HG02610 (cell line): ENCODE measurements at regions not wholly inside any gene's neighbourhood (a gene's known extent, or its start where the extent isn't known, plus 50 kb on each side); places are given as distances from the start of the nearest gene placed in this dataset.

Source experiments
- ATAC-seq: cut with Tn5 transposase; IDR thresholded peaks from one replicate; pipeline ENCODE4 v1.9.1; 2021; ENCODE audit warnings: mild to moderate bottlenecking, moderate library complexity; ENCODE audit not compliant: unreplicated experiment

- no peak for ATAC-seq
These were observed 180.8 kb upstream of the CAMK1G start for GRCh38 chr1:209402697-209403096.

GRCh38 chr1:209403921-209404320 is 179.6 kb upstream of the CAMK1G start:
- no peak for ATAC-seq

GRCh38 chr1:209404577-209404976 is 178.9 kb upstream of the CAMK1G start:
- no peak for ATAC-seq

DNA sequence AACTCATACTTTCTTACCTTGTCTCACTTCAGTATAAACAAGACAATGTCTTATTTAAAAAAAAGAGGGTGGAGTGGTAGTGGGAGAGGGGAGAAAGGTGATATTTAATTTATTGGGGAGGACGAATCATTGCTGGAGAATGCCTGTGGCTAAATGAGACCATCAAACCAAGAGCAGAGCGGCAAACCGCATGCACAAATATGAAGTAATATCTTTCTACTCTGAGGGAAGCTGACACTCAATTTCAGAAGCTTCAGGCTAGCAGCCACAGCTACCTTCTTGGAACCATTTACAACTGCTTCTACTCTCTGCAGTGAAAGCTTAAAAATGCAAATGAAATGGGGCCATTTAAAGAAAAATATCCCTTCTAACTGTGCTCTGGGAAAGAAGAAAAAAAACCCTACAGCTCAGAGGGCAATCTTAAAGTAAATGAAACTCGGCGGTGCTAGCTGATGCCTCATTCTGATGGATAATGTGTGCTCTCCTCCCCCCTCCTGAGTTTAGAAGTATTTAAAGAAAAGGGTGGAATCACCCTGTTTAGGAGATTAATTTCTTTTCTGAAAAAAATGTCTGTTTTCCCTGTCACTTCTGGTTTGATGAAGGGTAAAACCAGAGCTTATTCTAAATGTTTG is 178.2 kb upstream of the CAMK1G start:
- ATAC-seq, result no peak

- no peak for ATAC-seq
These were observed 177.3 kb upstream of the CAMK1G start for GRCh38 chr1:209406168-209406567.

DNA sequence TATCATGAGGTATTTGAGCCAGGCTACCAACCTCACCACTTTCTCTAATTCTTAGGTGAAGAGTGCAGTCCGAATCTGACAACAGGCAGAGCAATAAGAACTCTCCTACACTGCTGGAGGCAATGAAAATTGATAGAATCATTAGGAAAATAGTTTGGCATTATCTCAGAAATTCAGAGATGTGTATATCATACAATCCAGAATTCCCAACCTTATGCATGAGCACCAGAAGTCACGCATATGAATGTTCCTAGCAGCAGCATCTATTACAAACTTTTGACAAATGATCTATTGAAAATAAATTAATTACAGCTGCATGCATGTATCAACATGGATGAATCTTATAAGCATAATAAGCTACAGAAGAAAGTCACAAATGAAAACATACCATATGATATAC is 176.9 kb upstream of the CAMK1G start:
- no peak for ATAC-seq

DNA sequence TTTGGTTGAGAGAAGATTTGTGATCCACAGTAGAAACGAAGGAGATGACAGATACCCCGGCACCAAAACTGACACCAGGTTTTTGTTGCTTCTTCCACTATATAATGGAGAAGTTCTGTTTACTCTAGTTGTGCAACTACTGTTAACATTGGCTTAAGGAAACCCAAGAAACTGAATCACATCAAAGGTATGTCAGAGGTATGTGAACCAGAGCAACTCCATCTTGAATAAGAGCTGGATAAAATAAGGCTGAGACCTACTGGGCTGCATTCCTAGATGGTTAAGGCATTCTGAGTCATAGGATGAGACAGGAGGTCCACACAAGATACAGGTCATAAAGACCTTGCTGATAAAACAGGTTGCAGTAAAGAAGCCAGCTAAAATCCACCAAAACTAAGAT is 173.7 kb upstream of the CAMK1G start:
- no peak for ATAC-seq

DNA sequence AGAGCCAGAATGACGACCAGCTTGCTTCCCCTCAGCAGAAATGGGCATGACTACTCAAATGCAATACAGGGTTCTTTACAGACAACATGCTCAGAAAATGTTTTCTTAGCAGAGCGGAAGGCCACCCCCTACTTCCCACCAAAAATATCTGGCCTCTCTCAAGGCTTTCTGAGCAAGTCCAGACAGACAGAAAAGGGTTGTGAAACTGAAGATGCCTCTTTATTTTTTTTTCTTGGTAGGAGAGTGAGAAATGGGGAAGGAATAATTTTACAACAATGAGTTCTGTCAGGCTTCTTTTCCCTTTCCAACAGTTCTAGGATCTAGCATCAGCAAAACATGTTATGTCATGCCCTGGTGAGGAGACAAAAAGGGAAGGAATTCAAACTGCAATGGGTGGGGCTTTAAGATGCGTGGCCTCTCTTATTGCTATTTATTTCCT is 172.0 kb upstream of the CAMK1G start:
- ATAC-seq, result no peak

DNA sequence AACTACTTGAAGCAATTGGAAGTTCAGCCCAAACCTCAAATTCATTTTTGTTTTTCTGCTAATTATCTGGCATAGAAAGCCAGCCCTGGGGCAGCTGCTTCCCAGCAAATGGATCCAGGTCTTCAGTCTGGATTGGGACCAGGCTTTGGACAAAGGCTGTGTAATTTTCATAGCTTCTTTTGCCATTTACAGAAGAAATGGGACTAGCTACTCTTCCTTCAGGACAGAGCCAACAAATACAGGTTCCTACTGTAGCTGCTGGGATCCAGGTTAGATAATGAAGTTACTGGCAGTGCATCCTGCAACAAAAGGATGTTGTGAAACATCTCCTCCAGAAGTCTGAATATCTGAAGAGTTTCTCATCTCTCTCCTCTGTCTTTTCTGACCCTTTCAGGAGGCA is 171.5 kb upstream of the CAMK1G start:
- ATAC-seq, result no peak

DNA sequence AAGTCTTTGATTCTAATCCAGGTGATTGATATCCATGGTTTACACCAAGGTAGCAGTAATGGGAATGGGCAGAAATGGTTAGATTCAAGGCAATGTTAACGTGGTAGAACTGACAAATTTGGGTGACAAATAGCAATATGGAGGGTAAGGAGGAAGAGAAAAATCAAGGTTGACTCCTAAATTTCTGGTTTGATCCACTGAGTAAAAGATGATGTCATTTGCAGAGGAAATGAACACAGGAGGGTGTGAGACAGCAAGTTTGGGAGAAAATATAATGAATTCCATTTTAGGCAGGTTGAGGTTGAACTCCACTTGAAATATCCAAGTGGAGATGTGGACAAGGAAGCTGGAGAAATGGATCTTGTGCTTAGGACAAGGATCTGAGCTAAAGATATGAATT is 170.9 kb upstream of the CAMK1G start:
- no peak for ATAC-seq

DNA sequence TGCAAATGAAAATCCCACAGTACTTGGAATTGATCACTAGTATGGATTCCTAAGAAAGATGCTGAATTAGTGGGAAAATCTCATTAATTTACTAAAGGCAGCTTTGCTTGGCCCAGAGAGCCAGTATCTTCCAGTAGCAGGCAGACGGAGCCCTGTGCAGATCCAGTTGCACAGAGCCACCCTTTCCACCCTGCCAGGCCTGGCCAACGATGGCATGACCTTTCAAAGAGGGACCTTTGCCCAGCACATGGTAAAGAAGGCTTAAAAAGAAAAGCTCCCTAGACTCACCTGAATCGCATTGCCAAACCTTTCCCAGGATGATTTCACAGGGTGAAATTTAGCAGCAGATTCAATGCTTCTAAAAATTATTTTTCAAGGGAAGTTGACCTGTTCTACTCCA is 170.5 kb upstream of the CAMK1G start:
- no peak for ATAC-seq

GRCh38 chr1:209414803-209415329 is 168.6 kb upstream of the CAMK1G start:
- ATAC-seq, result no peak

DNA sequence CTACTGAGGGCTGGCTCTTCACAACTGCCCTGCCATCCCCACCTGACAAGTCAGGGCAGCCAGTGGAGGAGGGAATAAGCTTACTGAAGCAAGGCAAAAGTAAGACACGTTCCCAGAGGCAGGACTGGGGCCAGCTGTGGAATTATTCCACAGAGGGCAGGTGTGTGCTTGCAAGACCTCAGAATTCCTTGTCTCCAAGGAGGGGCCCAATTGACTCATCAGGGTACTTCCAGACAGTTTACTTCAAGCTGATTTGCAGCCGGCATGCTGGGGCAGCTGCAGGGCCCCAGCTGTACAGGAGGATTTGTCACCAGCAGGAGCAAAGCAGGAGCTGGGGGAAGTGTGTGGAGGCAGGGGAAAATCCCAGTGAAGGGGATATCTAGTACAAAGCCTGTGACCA is 167.5 kb upstream of the CAMK1G start:
- no peak for ATAC-seq

DNA sequence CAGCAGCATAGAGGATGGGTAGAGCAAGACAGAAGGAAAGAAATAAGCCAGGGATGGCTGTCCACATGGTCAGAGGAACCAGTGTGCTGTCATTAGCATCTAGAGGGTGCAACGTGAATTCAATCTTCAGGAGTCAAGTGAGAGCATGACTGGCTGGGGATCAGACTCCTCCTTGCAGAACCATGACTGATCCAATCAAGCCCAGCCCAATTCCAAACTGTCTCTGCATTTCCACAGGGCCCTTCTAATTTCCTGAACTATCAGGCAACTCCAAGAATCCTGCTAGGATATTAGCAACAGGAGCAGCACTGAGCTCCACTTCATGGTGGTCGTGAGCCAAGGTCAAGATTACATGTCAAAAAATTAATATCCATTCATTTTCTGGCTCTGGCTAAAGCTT is 166.8 kb upstream of the CAMK1G start:
- ATAC-seq, result no peak

GRCh38 chr1:209417761-209418160 is 165.8 kb upstream of the CAMK1G start:
- ATAC-seq, result no peak

GRCh38 chr1:209420276-209420675 is 163.2 kb upstream of the CAMK1G start:
- no peak for ATAC-seq

GRCh38 chr1:209421186-209421585 is 162.3 kb upstream of the CAMK1G start:
- no peak for ATAC-seq

GRCh38 chr1:209421978-209422680 is 161.4 kb upstream of the CAMK1G start:
- no peak for ATAC-seq

DNA sequence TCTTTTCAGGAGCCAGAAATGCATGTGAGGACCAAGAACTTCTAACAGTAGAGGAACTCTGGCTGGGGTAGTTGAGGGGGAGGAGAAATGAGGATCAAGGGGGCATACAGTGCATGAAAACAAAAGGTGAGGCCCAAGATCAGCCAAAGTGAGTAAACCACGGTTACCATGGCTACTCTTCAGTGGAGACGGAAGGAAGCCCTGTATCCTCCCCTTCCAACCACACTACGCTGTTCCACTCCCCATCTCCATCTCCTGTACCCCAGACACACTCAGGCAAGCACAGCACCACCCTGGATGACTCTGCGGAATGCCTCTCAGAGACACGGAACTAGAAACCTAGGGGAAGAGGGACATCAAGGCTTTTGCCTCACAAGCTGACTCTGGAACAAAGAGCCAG is 157.6 kb upstream of the CAMK1G start:
- ATAC-seq, result no peak

- ATAC-seq, result no peak
These were observed 156.2 kb upstream of the CAMK1G start for GRCh38 chr1:209427277-209427676.

DNA sequence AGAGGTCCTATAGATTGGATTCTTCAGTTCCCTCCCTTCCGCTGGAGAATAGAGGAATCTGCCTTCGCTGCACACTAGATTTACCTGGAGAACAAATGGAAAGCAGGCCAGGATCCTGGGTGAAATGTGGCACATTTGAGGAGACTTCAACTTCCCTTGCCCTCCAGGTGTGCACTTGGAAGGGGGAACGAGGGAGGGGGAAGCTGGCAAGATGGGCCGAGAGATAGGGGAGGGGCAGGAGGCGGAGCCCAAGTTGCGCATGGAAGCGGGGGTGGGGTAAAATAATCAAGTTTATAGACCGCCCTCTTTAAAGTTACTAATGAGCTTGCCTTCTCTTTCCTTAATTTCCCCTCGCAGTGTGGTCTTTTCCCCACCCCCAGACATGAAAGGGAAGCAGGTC is 155.7 kb upstream of the CAMK1G start:
- no peak for ATAC-seq

GRCh38 chr1:209428241-209428921 is 155.1 kb upstream of the CAMK1G start:
- ATAC-seq, result no peak
